UCSD-AML1 (cell line): ENCODE measurements at regions not wholly inside any gene's neighbourhood (a gene's known extent, or its start where the extent isn't known, plus 50 kb on each side); places are given as distances from the start of the nearest gene placed in this dataset.

Source experiments
- DNase-seq: peaks from one replicate; lab custom pipeline; 2025; ENCODE audit not compliant: unreplicated experiment; lab: John Stamatoyannopoulos, UW

GRCh38 chr14:99098199-99098598, 173.8 kb downstream of the BCL11B start:
- no peak for DNase-seq

- DNase-seq = no peak
Observed at GRCh38 chr14:99099051-99099787, 172.8 kb downstream of the BCL11B start.

- DNase-seq = no peak
Observed at GRCh38 chr14:99100497-99101270, 171.3 kb downstream of the BCL11B start.

GRCh38 chr14:99101855-99102461, 170.0 kb downstream of the BCL11B start:
- no peak for DNase-seq

GRCh38 chr14:99116741-99117295, 155.2 kb downstream of the BCL11B start:
- DNase-seq = no peak

- no peak for DNase-seq
Observed at GRCh38 chr14:99117671-99118045, 154.3 kb downstream of the BCL11B start.

GRCh38 chr14:99118046-99118721, 153.8 kb downstream of the BCL11B start:
- no peak for DNase-seq

GRCh38 chr14:99118946-99119345, 153.1 kb downstream of the BCL11B start:
- DNase-seq = no peak
